ENCODE measurements at regions not wholly inside any gene's neighbourhood (a gene's known extent, or its start where the extent isn't known, plus 50 kb on each side); places are given as distances from the start of the nearest gene placed in this dataset.

GRCh38 chr11:94671553-94672366, 96.4 kb upstream of the AMOTL1 start:
- no peak for TF ChIP-seq CTCF (conservative IDR thresholded peaks at IDR 0.05)
- H3K27ac ChIP-seq = no peak overlapping the region

DNA sequence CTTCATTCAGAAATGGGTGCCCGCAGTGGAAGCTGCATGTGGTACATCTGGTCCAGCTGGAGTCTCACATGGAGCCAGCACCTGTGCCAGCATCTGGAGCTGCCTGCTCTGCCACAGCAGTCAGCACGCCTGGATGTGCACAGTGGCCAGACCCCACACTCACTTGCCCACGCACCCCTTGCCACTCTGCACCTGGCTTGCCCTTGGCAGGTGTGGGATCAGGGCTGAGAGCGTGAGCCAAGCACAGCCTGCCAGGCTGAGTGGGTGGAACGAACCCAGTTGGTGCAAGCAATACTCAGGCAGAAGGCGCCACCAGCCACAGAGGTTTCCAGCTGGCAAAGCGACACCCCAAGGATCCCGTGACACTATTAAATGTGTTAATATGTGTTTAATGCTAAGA, 95.5 kb upstream of the AMOTL1 start:
- H3K27ac ChIP-seq = no peak overlapping the region
- no peak for TF ChIP-seq CTCF (conservative IDR thresholded peaks at IDR 0.05)

GRCh38 chr11:94673386-94673785, 94.8 kb upstream of the AMOTL1 start:
- no peak overlapping the region; the same call in 1 of the 2 replicates for H3K27ac ChIP-seq
- TF ChIP-seq CTCF (conservative IDR thresholded peaks at IDR 0.05) = no peak

DNA sequence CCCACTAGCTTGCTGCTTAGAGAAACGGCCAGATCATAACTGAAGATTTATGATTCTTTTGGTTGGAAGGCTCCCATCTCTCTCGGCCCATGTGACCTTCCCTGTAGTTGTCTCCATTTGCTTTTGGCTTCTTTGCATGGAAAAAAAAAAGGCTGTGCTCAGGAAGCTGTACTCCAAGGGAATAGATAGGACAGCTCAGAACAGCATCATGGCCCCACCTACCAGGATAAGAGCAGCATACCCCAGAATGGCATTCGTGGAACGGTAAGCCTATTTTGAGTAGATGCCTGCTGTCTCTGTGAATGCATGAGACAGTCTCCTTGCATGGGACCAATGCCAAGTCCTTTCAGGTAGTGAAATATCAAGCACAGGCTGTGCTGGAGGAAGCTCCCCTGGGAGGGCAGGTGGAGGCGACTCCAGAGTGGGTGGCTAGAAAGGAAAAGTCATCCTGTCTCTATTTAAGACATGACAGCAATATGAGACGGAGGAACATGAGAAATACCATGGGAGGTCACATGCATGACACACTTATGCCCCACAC, 94.1 kb upstream of the AMOTL1 start:
- H3K27ac ChIP-seq = peak overlapping the region; percentile 2; the same call in 1 of the 2 replicates
- no peak for TF ChIP-seq CTCF (conservative IDR thresholded peaks at IDR 0.05)

- no peak for TF ChIP-seq CTCF (conservative IDR thresholded peaks at IDR 0.05)
- no peak overlapping the region for H3K27ac ChIP-seq
These were observed 92.9 kb upstream of the AMOTL1 start for GRCh38 chr11:94675239-94675638.

DNA sequence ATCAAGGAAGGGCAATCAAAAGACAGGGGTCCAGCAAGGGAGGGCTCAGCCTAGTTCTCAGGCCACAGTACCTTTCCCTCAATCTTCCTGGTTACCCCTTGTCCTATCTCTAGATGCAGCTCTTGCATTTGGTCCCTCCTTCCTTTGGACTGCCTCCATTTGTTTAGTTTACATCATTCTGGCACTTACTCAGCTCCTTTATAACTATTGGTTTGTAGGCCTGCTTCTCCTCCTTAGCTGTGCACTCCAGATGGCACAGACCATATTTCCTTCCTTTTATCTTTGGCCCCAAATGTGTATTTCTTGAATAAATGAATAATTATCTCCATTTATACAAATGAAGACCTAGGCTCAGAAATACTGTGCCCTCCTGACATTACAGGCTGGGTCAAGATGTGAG, 92.3 kb upstream of the AMOTL1 start:
- no peak for TF ChIP-seq CTCF (conservative IDR thresholded peaks at IDR 0.05)
- no peak overlapping the region for H3K27ac ChIP-seq

DNA sequence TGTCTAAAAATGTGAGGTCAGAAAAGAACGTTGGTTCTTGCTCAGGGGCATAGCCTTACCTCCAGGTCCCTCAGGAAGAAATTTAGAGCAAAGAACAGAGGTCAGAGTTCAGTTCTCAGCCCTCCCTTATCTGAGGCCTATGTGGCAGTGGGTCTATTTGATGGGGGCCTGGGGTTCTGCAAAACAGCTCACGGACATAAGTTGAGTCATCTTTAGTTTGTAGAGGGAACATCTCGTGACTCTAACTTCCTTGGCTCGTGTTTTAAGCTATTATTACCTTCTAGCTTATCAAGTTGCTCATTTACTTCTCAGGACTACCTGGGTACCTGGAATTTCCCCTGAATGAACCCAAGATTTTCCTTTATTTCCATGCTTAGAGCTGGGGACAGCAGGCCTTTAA, 91.3 kb upstream of the AMOTL1 start:
- no peak overlapping the region for H3K27ac ChIP-seq

More for the DNA sequence above, 91.3 kb upstream of the AMOTL1 start:
- no peak for TF ChIP-seq CTCF (conservative IDR thresholded peaks at IDR 0.05)
